GM23338 (cell line): ENCODE measurements at regions not wholly inside any gene's neighbourhood (a gene's known extent, or its start where the extent isn't known, plus 50 kb on each side); places are given as distances from the start of the nearest gene placed in this dataset.

Experiments
- ATAC-seq: fragments of 200-7000 bp; cut with Tn5 transposase; 3 replicates; pipeline ENCODE4 v1.9.1; 2020
- DNase-seq: peaks from one replicate; pipeline ENCODE4 v3.0.0-alpha.2; 2015; ENCODE audit warnings: low spot score
- H2AFZ ChIP-seq: fragments of 200-600 bp; sonication (generic); 2 replicates; pipeline ENCODE4 v1.8.0; 2016; ENCODE audit warnings: antibody characterized with exemption, mild to moderate bottlenecking, moderate library complexity
- H3F3A ChIP-seq: fragments of 200-600 bp; sonication (generic); replicated peaks from 2 replicates; pipeline ENCODE4 v1.8.0; 2017; ENCODE audit warnings: antibody characterized with exemption, mixed run types, low read depth
- H3K27ac ChIP-seq: fragments of 200-600 bp; sonication (generic); 2 replicates; pipeline ENCODE4 v1.6.1; 2016; ENCODE audit warnings: low read depth
- H3K27me3 ChIP-seq: fragments of 200-600 bp; sonication (generic); 2 replicates; pipeline ENCODE4 v1.8.0; 2016; ENCODE audit warnings: mild to moderate bottlenecking, mixed run types, moderate library complexity; ENCODE audit not compliant: insufficient read depth
- H3K36me3 ChIP-seq: fragments of 200-600 bp; sonication (generic); 2 replicates; pipeline ENCODE4 v1.8.0; 2016; ENCODE audit warnings: mild to moderate bottlenecking; ENCODE audit not compliant: insufficient read depth
- H3K4me1 ChIP-seq: fragments of 200-600 bp; sonication (generic); 2 replicates; pipeline ENCODE4 v1.8.0; 2016; ENCODE audit warnings: mild to moderate bottlenecking, moderate library complexity; ENCODE audit not compliant: insufficient read depth
- H3K4me2 ChIP-seq: fragments of 200-600 bp; sonication (generic); 2 replicates; pipeline ENCODE4 v1.7.1; 2017; ENCODE audit warnings: mixed run types
- H3K4me3 ChIP-seq: fragments of 200-600 bp; sonication (generic); 2 replicates; pipeline ENCODE4 v1.6.1; 2016; ENCODE audit warnings: mixed run types
- H3K79me2 ChIP-seq: fragments of 200-600 bp; sonication (generic); replicated peaks from 2 replicates; pipeline ENCODE4 v1.8.0; 2017; ENCODE audit warnings: mild to moderate bottlenecking; ENCODE audit not compliant: insufficient read depth
- H3K9me2 ChIP-seq: fragments of 200-600 bp; sonication (generic); 2 replicates; pipeline ENCODE4 v1.8.0; 2017; ENCODE audit not compliant: insufficient read depth
- H4K20me1 ChIP-seq: fragments of 200-600 bp; sonication (generic); replicated peaks from 2 replicates; pipeline ENCODE4 v1.8.0; 2017; ENCODE audit warnings: mild to moderate bottlenecking; ENCODE audit not compliant: insufficient read depth
- H3K27ac Mint-ChIP-seq: 2 replicates; pipeline ENCODE4 v1.8.0; 2020; ENCODE audit warnings: inconsistent platforms, mild to moderate bottlenecking, moderate library complexity, mixed read lengths
- H3K27me3 Mint-ChIP-seq: 3 replicates; pipeline ENCODE4 v1.8.0; 2022; ENCODE audit warnings: low read depth, mild to moderate bottlenecking, moderate library complexity, mixed read lengths, inconsistent platforms; ENCODE audit not compliant: insufficient read depth, poor library complexity
- H3K36me3 Mint-ChIP-seq: 3 replicates; pipeline ENCODE4 v1.8.0; 2021; ENCODE audit warnings: low read depth, mild to moderate bottlenecking, inconsistent platforms, moderate library complexity, mixed read lengths
- H3K4me1 Mint-ChIP-seq: 3 replicates; pipeline ENCODE4 v1.8.0; 2020; ENCODE audit warnings: mild to moderate bottlenecking, inconsistent platforms, mixed read lengths
- H3K4me3 Mint-ChIP-seq: 3 replicates; pipeline ENCODE4 v1.8.0; 2021; ENCODE audit warnings: moderate library complexity, mild to moderate bottlenecking, inconsistent platforms, mixed read lengths
- H3K9me3 Mint-ChIP-seq: 3 replicates; pipeline ENCODE4 v1.8.0; 2020; ENCODE audit warnings: moderate library complexity, mild to moderate bottlenecking, inconsistent platforms, mixed read lengths
- CREB1 ChIP-seq: fragments of 250-450 bp; sonication (Bioruptor Pico); IDR thresholded peaks from 2 replicates; pipeline ENCODE4 v1.5.0; 2020; ENCODE audit warnings: low read depth, mild to moderate bottlenecking, moderate library complexity
- CTCF ChIP-seq, 2 experiments: fragments of 200-600 bp in 1 of 2; sonication (generic) in 1 of 2; conservative IDR thresholded peaks; 2 replicates each; pipeline versions ENCODE4 v1.5.1 to v1.6.1; 2016 to 2017; ENCODE audit warnings: antibody characterized with exemption in 2 of 2, low read depth in 2 of 2, mild to moderate bottlenecking in 2 of 2, moderate library complexity in 1 of 2
- ETS1 ChIP-seq: IDR thresholded peaks from 2 replicates; pipeline ENCODE4 v1.6.1; 2016; ENCODE audit warnings: antibody characterized with exemption
- EZH2 ChIP-seq: fragments of 200-600 bp; sonication (generic); IDR thresholded peaks from one replicate; pipeline ENCODE4 v1.8.0; 2017; ENCODE audit warnings: antibody characterized with exemption, mild to moderate bottlenecking, low read depth; ENCODE audit not compliant: unreplicated experiment
- EZH2phosphoT487 ChIP-seq: fragments of 200-600 bp; sonication (generic); IDR thresholded peaks from one replicate; pipeline ENCODE4 v1.8.1; 2018; ENCODE audit warnings: antibody characterized with exemption; ENCODE audit not compliant: unreplicated experiment
- JUNB ChIP-seq: IDR thresholded peaks from one replicate; pipeline ENCODE4 v1.6.1; 2016; ENCODE audit warnings: antibody characterized with exemption; ENCODE audit not compliant: unreplicated experiment
- NANOG ChIP-seq: IDR thresholded peaks from 2 replicates; pipeline ENCODE4 v1.6.1; 2016; ENCODE audit warnings: antibody characterized with exemption, borderline replicate concordance
- POLR2AphosphoS5 ChIP-seq: IDR thresholded peaks from 2 replicates; pipeline ENCODE4 v1.6.1; 2016; ENCODE audit warnings: antibody characterized with exemption, low read depth
- REST ChIP-seq: IDR thresholded peaks from one replicate; pipeline ENCODE4 v1.6.1; 2018; ENCODE audit warnings: antibody characterized with exemption; ENCODE audit not compliant: unreplicated experiment
- STAT1 ChIP-seq: IDR thresholded peaks from one replicate; pipeline ENCODE4 v1.6.1; 2016; ENCODE audit warnings: antibody characterized with exemption; ENCODE audit not compliant: unreplicated experiment
- ZNF114 ChIP-seq: fragments of 250-450 bp; sonication (Bioruptor Pico); IDR thresholded peaks from 2 replicates; pipeline ENCODE4 v1.5.0; 2020; ENCODE audit warnings: mild to moderate bottlenecking, moderate library complexity
- ZNF331 ChIP-seq: fragments of 250-450 bp; sonication (Bioruptor Pico); IDR thresholded peaks from 2 replicates; pipeline ENCODE4 v1.5.0; 2020; ENCODE audit warnings: low read depth, mild to moderate bottlenecking, moderate library complexity
- ZNF462 ChIP-seq: fragments of 250-450 bp; sonication (Bioruptor Pico); IDR thresholded peaks from 2 replicates; pipeline ENCODE4 v1.5.0; 2020; ENCODE audit warnings: mild to moderate bottlenecking, moderate library complexity

- H3K36me3 ChIP-seq = no peaks in the 10 kb centered on the region
Observed at GRCh38 chr12:63232896-63233295, 81.9 kb upstream of the AVPR1A start.

More at GRCh38 chr12:63232896-63233295, 81.9 kb upstream of the AVPR1A start:
- Mint-ChIP-seq H3K36me3 (no peaks in the 10 kb centered on the region), H3K27me3 (no peaks in the 10 kb centered on the region), H3K27ac (no peak overlapping the region), H3K9me3 (no peaks in the 10 kb centered on the region), H3K4me1 (no peaks in the 10 kb centered on the region), H3K4me3 (no peak overlapping the region)
- Histone ChIP-seq H3K79me2 (no peaks in the 10 kb centered on the region), H3K4me3 (no peak overlapping the region), H3K9me2 (0 out of 2 replicates have a peak, but pooled peaks cover 2% of the 10 kb centered on the region), H3K27me3 (no peaks in the 10 kb centered on the region), H3F3A (no peaks in the 10 kb centered on the region), H3K27ac (no peak overlapping the region), H2AFZ (no peak overlapping the region), H4K20me1 (no peaks in the 10 kb centered on the region), H3K4me1 (no peaks in the 10 kb centered on the region), H3K4me2 (no peak overlapping the region)
- TF ChIP-seq ETS1 (no peak), JUNB (no peak), STAT1 (no peak), ZNF331 (CRISPR knock-in tag) (no peak), NANOG (no peak), POLR2AphosphoS5 (no peak), ZNF114 (no peak), REST (no peak), EZH2phosphoT487 (no peak), CTCF (conservative IDR thresholded peaks at IDR 0.05; ENCODE audit: low read depth in 2 of 2) (no peak), ZNF462 (CRISPR knock-in tag) (no peak), EZH2 (no peak), CREB1 (CRISPR knock-in tag) (no peak)
- DNase-seq (no peak), ATAC-seq (no peak)
